GM12878 (cell line): ENCODE measurements at regions not wholly inside any gene's neighbourhood (a gene's known extent, or its start where the extent isn't known, plus 50 kb on each side); places are given as distances from the start of the nearest gene placed in this dataset.

Experiments
- ATF7 ChIP-seq: fragments of 450-650 bp; IDR thresholded peaks from 2 replicates; pipeline ENCODE4 v1.6.1; 2016; ENCODE audit warnings: low read depth, mild to moderate bottlenecking
- BHLHE40 ChIP-seq, 2 experiments: fragments of 450-650 bp in 1 of 2; IDR thresholded peaks; 2 replicates each; pipeline ENCODE4 v1.6.1; 2011 to 2017; ENCODE audit warnings: low read depth in 2 of 2, borderline replicate concordance in 1 of 2, improper control_type of control experiment in 1 of 2, low read length in 1 of 2, mild to moderate bottlenecking in 1 of 2
- EED ChIP-seq: sonication (generic); IDR thresholded peaks from 2 replicates; pipeline ENCODE4 v1.6.1; 2016; ENCODE audit warnings: antibody characterized with exemption, low read depth
- ELK1 ChIP-seq: IDR thresholded peaks from 2 replicates; pipeline ENCODE4 v1.6.1; 2012; ENCODE audit warnings: low read depth, low read length, improper control_type of control experiment
- ETV6 ChIP-seq, 2 experiments: fragments of 450-650 bp in 1 of 2; IDR thresholded peaks in 1 of 2; conservative IDR thresholded peaks in 1 of 2; 2 replicates each; pipeline ENCODE4 v1.6.1; 2014; ENCODE audit warnings: antibody characterized with exemption in 1 of 2, borderline replicate concordance in 1 of 2, low read depth in 1 of 2, mild to moderate bottlenecking in 1 of 2, moderate library complexity in 1 of 2
- FOXK2 ChIP-seq: fragments of 450-650 bp; IDR thresholded peaks from 2 replicates; pipeline ENCODE4 v1.6.1; 2017; ENCODE audit warnings: mild to moderate bottlenecking, moderate library complexity
- GABPA ChIP-seq: IDR thresholded peaks from 2 replicates; pipeline ENCODE4 v1.6.1; 2014; ENCODE audit warnings: antibody characterized with exemption, low read depth, mild to moderate bottlenecking, inconsistent platforms
- IKZF1 ChIP-seq: fragments of 450-650 bp; conservative IDR thresholded peaks from 2 replicates; pipeline ENCODE4 v1.6.1; 2017; ENCODE audit warnings: antibody characterized with exemption, mild to moderate bottlenecking
- IRF4 ChIP-seq: IDR thresholded peaks from 2 replicates; pipeline ENCODE4 v1.6.1; 2011; ENCODE audit warnings: low read depth, low read length
- NFIC ChIP-seq: IDR thresholded peaks from 2 replicates; pipeline ENCODE4 v1.6.1; 2012; ENCODE audit warnings: low read depth, mild to moderate bottlenecking, inconsistent platforms, low read length, moderate library complexity
- POLR2AphosphoS5 ChIP-seq: IDR thresholded peaks from 2 replicates; pipeline ENCODE4 v1.6.1; 2011; ENCODE audit warnings: mild to moderate bottlenecking, low read length, inconsistent platforms
- RUNX3 ChIP-seq: IDR thresholded peaks from 2 replicates; pipeline ENCODE4 v1.6.1; 2012; ENCODE audit warnings: low read length, inconsistent platforms
- SP1 ChIP-seq: IDR thresholded peaks from one replicate; pipeline ENCODE4 v1.6.1; 2011; ENCODE audit warnings: low read depth, low read length
- ZNF207 ChIP-seq: fragments of 450-650 bp; IDR thresholded peaks from 2 replicates; pipeline ENCODE4 v1.6.1; 2014; ENCODE audit warnings: antibody characterized with exemption, mild to moderate bottlenecking, borderline replicate concordance
- ZNF217 ChIP-seq: fragments of 450-650 bp; IDR thresholded peaks from 2 replicates; pipeline ENCODE4 v1.6.1; 2017; ENCODE audit warnings: antibody characterized with exemption, mild to moderate bottlenecking
- ZNF687 ChIP-seq: fragments of 450-650 bp; IDR thresholded peaks from 2 replicates; pipeline ENCODE4 v1.6.1; 2017; ENCODE audit warnings: mild to moderate bottlenecking, moderate library complexity
- TF ChIP-seq, protein P1 (sequence below): IDR thresholded peaks from 2 replicates; pipeline ENCODE4 v1.6.1; 2011; ENCODE audit warnings: mild to moderate bottlenecking, low read depth, low read length, moderate library complexity; ENCODE audit not compliant: insufficient replicate concordance
- TF ChIP-seq, protein P2 (sequence below): IDR thresholded peaks from 2 replicates; pipeline ENCODE4 v1.6.1; 2011; ENCODE audit warnings: borderline replicate concordance, low read depth, mild to moderate bottlenecking, moderate library complexity, low read length; ENCODE audit not compliant: insufficient read depth, poor library complexity, severe bottlenecking

GRCh38 chr2:74079522-74080341 lies 68.0 kb downstream of the BOLA3 start (continued):
- TF ChIP-seq ZNF207 (no peak), ETV6 (conservative IDR thresholded peaks at IDR 0.05 in 1 of 2, IDR thresholded peaks at IDR 0.05 in 1 of 2; ENCODE audit: borderline replicate concordance in 1 of 2, low read depth in 1 of 2) (peak in 1 of 2 experiments; percentile 63; a peak in 2 of 4 replicates), ATF7 (peak; percentile 78), FOXK2 (no peak), GABPA (0 out of 2 replicates have a peak, but pooled peaks have one; percentile 37), BHLHE40 (IDR thresholded peaks at IDR 0.05; ENCODE audit: borderline replicate concordance in 1 of 2, low read depth in 2 of 2, low read length in 1 of 2) (peak; percentile 30 to 46; a peak in 1 of 4 replicates), ZNF217 (no peak; the same call in 1 of the 2 replicates), SP1 (peak; percentile 18), IRF4 (peak; percentile 81), POLR2AphosphoS5 (no peak), NFIC (peak; percentile 90), IKZF1 (peak; percentile 88), ELK1 (peak; percentile 61; the same call in 1 of the 2 replicates), EED (peak; percentile 92), ZNF687 (0 out of 2 replicates have a peak, but pooled peaks have one; percentile 24), RUNX3 (peak; percentile 65)
- TF ChIP-seq, protein P1, sequence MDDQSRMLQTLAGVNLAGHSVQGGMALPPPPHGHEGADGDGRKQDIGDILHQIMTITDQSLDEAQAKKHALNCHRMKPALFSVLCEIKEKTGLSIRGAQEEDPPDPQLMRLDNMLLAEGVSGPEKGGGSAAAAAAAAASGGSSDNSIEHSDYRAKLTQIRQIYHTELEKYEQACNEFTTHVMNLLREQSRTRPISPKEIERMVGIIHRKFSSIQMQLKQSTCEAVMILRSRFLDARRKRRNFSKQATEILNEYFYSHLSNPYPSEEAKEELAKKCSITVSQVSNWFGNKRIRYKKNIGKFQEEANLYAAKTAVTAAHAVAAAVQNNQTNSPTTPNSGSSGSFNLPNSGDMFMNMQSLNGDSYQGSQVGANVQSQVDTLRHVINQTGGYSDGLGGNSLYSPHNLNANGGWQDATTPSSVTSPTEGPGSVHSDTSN, result peak; percentile 17
- TF ChIP-seq, protein P2, sequence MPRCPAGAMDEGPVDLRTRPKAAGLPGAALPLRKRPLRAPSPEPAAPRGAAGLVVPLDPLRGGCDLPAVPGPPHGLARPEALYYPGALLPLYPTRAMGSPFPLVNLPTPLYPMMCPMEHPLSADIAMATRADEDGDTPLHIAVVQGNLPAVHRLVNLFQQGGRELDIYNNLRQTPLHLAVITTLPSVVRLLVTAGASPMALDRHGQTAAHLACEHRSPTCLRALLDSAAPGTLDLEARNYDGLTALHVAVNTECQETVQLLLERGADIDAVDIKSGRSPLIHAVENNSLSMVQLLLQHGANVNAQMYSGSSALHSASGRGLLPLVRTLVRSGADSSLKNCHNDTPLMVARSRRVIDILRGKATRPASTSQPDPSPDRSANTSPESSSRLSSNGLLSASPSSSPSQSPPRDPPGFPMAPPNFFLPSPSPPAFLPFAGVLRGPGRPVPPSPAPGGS, result peak; percentile 50
